HFF-Myc (cell line): ENCODE measurements at regions not wholly inside any gene's neighbourhood (a gene's known extent, or its start where the extent isn't known, plus 50 kb on each side); places are given as distances from the start of the nearest gene placed in this dataset.

ENCODE experiments used
- DNase-seq: peaks from one replicate; pipeline ENCODE4 v3.0.0-alpha.2; 2011; ENCODE audit warnings: low read depth; ENCODE audit errors: extremely low read depth
- H3K4me3 ChIP-seq: replicated peaks from 2 replicates; pipeline ENCODE4 v1.5.1; 2011; ENCODE audit warnings: low read depth, mild to moderate bottlenecking, control low read depth, low read length
- CTCF ChIP-seq: IDR thresholded peaks from 2 replicates; pipeline ENCODE4 v1.5.1; 2012; ENCODE audit warnings: mild to moderate bottlenecking, low read depth, low read length, control low read depth; ENCODE audit errors: missing control alignments

- no peak for TF ChIP-seq CTCF
- no peak for DNase-seq
- H3K4me3 ChIP-seq, result no peak overlapping the region
These were observed 269.6 kb upstream of the KLF14 start for GRCh38 chr7:131003634-131004033.

GRCh38 chr7:131004371-131004770 is 270.4 kb upstream of the KLF14 start:
- H3K4me3 ChIP-seq, result no peak overlapping the region
- TF ChIP-seq CTCF, result no peak

GRCh38 chr7:131007439-131008330 is 273.7 kb upstream of the KLF14 start:
- DNase-seq, result peak; percentile 65
- peak; percentile 56 for TF ChIP-seq CTCF
- H3K4me3 ChIP-seq, result no peak overlapping the region

More at GRCh38 chr7:131004371-131004770, 270.4 kb upstream of the KLF14 start:
- no peak for DNase-seq

- DNase-seq, result no peak
- H3K4me3 ChIP-seq, result no peak overlapping the region
- TF ChIP-seq CTCF, result no peak
These were observed 275.1 kb upstream of the KLF14 start for GRCh38 chr7:131008840-131009711.

GRCh38 chr7:131010029-131010716 is 276.2 kb upstream of the KLF14 start:
- no peak for TF ChIP-seq CTCF
- no peak overlapping the region for H3K4me3 ChIP-seq
- DNase-seq, result no peak

GRCh38 chr7:131010717-131011431 is 276.9 kb upstream of the KLF14 start:
- DNase-seq, result no peak
- no peak for TF ChIP-seq CTCF
- no peak overlapping the region for H3K4me3 ChIP-seq
